H1 (cell line): ENCODE measurements at regions not wholly inside any gene's neighbourhood (a gene's known extent, or its start where the extent isn't known, plus 50 kb on each side); places are given as distances from the start of the nearest gene placed in this dataset.

Source experiments
- CEBPB ChIP-seq: IDR thresholded peaks from 2 replicates; pipeline ENCODE4 v1.6.1; 2012; ENCODE audit warnings: low read depth, low read length
- CHD1 ChIP-seq: IDR thresholded peaks from 2 replicates; pipeline ENCODE4 v1.6.1; 2012; ENCODE audit warnings: low read depth, low read length, improper control_type of control experiment
- RFX5 ChIP-seq: IDR thresholded peaks from 2 replicates; pipeline ENCODE4 v1.6.1; 2011; ENCODE audit warnings: low read depth, low read length, improper control_type of control experiment, borderline replicate concordance
- RNF2 ChIP-seq: fragments of 200-900, 300-1000 bp; sonication (generic); IDR thresholded peaks from 2 replicates; pipeline ENCODE4 v1.7.1; 2016; ENCODE audit warnings: borderline replicate concordance, low read depth, mild to moderate bottlenecking, antibody characterized with exemption, low read length; ENCODE audit not compliant: poor library complexity, severe bottlenecking; ENCODE audit errors: missing control alignments

DNA sequence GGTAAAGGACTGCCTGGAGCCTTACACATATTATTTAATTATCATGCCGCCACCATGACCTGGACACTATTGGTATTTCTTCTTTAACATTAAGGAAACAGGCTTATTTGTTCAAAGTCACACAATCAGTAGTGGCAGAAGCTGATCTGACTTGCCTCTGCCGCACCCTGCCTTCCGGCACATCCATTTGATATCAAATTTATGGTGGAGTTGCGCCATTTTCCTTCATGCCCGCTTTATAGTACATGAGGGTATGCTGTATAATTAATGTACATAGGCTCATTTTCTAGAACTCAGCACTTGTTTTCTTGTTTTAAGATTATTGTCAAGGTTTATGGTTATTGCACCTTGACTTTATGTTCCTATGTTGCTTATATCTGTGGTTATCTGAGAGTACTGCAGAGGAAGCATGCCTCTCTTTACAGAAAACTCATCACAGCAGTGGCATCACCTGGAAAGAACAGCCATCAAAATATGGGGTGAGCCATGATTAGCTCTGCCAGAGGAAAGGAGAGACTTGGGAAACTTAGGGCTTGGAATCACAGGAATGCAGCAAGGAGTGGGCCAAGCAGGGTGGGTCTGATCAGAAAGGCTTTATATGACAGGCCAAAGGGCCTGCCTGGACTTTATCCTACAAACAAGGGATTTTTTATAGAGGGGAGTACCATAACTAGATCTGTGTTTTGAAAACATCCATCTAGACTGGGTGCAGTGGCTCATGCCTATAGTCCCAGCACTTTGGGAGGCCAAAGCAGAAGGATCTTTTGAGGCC, 72.2 kb upstream of the GJB5 start (continued):
- TF ChIP-seq RFX5 = no peak
- no peak for TF ChIP-seq CHD1
- TF ChIP-seq RNF2 = no peak
- TF ChIP-seq CEBPB = no peak
